ENCODE measurements at regions not wholly inside any gene's neighbourhood (a gene's known extent, or its start where the extent isn't known, plus 50 kb on each side); places are given as distances from the start of the nearest gene placed in this dataset.
"Not testable (repeated sequence)": the region's sequence is repeated elsewhere in the genome, so short reads cannot be mapped to it uniquely, and the experiment has no call there.

GRCh38 chr7:68783684-68784083 lies 814.6 kb upstream of the AUTS2 start:
- Histone ChIP-seq H3K27ac (ENCODE audit: low read length) (no peak overlapping the region), H3K4me3 (ENCODE audit: low read depth in 1 of 2, low read length in 2 of 2) (no peak overlapping the region), H3K27me3 (ENCODE audit: insufficient read depth, low read length, poor library complexity) (no peaks in the 10 kb centered on the region), H3K9me3 (ENCODE audit: insufficient read depth, low read length, severe bottlenecking) (no peaks in the 10 kb centered on the region), H3K36me3 (ENCODE audit: insufficient read depth, low read length) (no peaks in the 10 kb centered on the region), H4K20me1 (ENCODE audit: insufficient read depth, low read length) (no peaks in the 10 kb centered on the region), H3K9ac (ENCODE audit: low read depth, low read length) (no peak overlapping the region), H3K79me2 (ENCODE audit: insufficient read depth, low read length) (no peaks in the 10 kb centered on the region), H2AFZ (ENCODE audit: low read depth, low read length) (no peak overlapping the region), H3K4me2 (ENCODE audit: insufficient read depth, low read length) (no peak overlapping the region), H3K4me1 (ENCODE audit: insufficient read depth, low read length) (no peaks in the 10 kb centered on the region)
- no peak for TF ChIP-seq CTCF (IDR thresholded peaks at IDR 0.05; ENCODE audit: borderline replicate concordance, extremely low read depth, low read length, poor library complexity, severe bottlenecking)
- no peak for TF ChIP-seq EZH2 (IDR thresholded peaks at IDR 0.05; ENCODE audit: borderline replicate concordance, low read depth, low read length, severe bottlenecking)
- ATAC-seq (ENCODE audit: insufficient read depth, low read depth): no peak
- DNase-seq: no peak

GRCh38 chr7:68785036-68785435 lies 813.2 kb upstream of the AUTS2 start:
- H3K27me3 ChIP-seq (ENCODE audit: insufficient read depth, low read length, poor library complexity): no peaks in the 10 kb centered on the region
- H3K9ac ChIP-seq (ENCODE audit: low read depth, low read length): no peak overlapping the region
- no peaks in the 10 kb centered on the region for H3K79me2 ChIP-seq (ENCODE audit: insufficient read depth, low read length)
- H4K20me1 ChIP-seq (ENCODE audit: insufficient read depth, low read length): no peaks in the 10 kb centered on the region
- no peaks in the 10 kb centered on the region for H3K9me3 ChIP-seq (ENCODE audit: insufficient read depth, low read length, severe bottlenecking)
- no peak overlapping the region for H3K4me2 ChIP-seq (ENCODE audit: insufficient read depth, low read length)
- ATAC-seq (ENCODE audit: insufficient read depth, low read depth): no peak
- no peaks in the 10 kb centered on the region for H3K36me3 ChIP-seq (ENCODE audit: insufficient read depth, low read length)
- DNase-seq: no peak
- H2AFZ ChIP-seq (ENCODE audit: low read depth, low read length): no peak overlapping the region
- H3K4me3 ChIP-seq (ENCODE audit: low read depth in 1 of 2, low read length in 2 of 2): no peak overlapping the region
- no peak for TF ChIP-seq CTCF (IDR thresholded peaks at IDR 0.05; ENCODE audit: borderline replicate concordance, extremely low read depth, low read length, poor library complexity, severe bottlenecking)
- TF ChIP-seq EZH2 (IDR thresholded peaks at IDR 0.05; ENCODE audit: borderline replicate concordance, low read depth, low read length, severe bottlenecking): no peak
- H3K27ac ChIP-seq (ENCODE audit: low read length): no peak overlapping the region
- no peaks in the 10 kb centered on the region for H3K4me1 ChIP-seq (ENCODE audit: insufficient read depth, low read length)

- no peak for ATAC-seq (ENCODE audit: insufficient read depth, low read depth)
Observed at GRCh38 chr7:68787566-68787965, 810.7 kb upstream of the AUTS2 start.

GRCh38 chr7:68788529-68788928 lies 809.7 kb upstream of the AUTS2 start:
- H2AFZ ChIP-seq (ENCODE audit: low read depth, low read length); H3K27me3 ChIP-seq (ENCODE audit: insufficient read depth, low read length, poor library complexity); H3K4me3 ChIP-seq (ENCODE audit: low read depth in 1 of 2, low read length in 2 of 2); H3K4me1 ChIP-seq (ENCODE audit: insufficient read depth, low read length); H3K36me3 ChIP-seq (ENCODE audit: insufficient read depth, low read length); H3K9me3 ChIP-seq (ENCODE audit: insufficient read depth, low read length, severe bottlenecking); H3K9ac ChIP-seq (ENCODE audit: low read depth, low read length); H3K27ac ChIP-seq (ENCODE audit: low read length); H3K4me2 ChIP-seq (ENCODE audit: insufficient read depth, low read length); ATAC-seq (ENCODE audit: insufficient read depth, low read depth); DNase-seq; H3K79me2 ChIP-seq (ENCODE audit: insufficient read depth, low read length); H4K20me1 ChIP-seq (ENCODE audit: insufficient read depth, low read length): not testable (repeated sequence)

More at GRCh38 chr7:68787566-68787965, 810.7 kb upstream of the AUTS2 start:
- Histone ChIP-seq H3K4me3 (ENCODE audit: low read depth in 1 of 2, low read length in 2 of 2) (no peak overlapping the region), H3K27ac (ENCODE audit: low read length) (no peak overlapping the region), H3K36me3 (ENCODE audit: insufficient read depth, low read length) (no peaks in the 10 kb centered on the region), H3K79me2 (ENCODE audit: insufficient read depth, low read length) (no peaks in the 10 kb centered on the region), H3K27me3 (ENCODE audit: insufficient read depth, low read length, poor library complexity) (no peaks in the 10 kb centered on the region), H3K9ac (ENCODE audit: low read depth, low read length) (no peak overlapping the region), H4K20me1 (ENCODE audit: insufficient read depth, low read length) (no peaks in the 10 kb centered on the region), H2AFZ (ENCODE audit: low read depth, low read length) (no peak overlapping the region), H3K9me3 (ENCODE audit: insufficient read depth, low read length, severe bottlenecking) (no peaks in the 10 kb centered on the region), H3K4me2 (ENCODE audit: insufficient read depth, low read length) (no peak overlapping the region), H3K4me1 (ENCODE audit: insufficient read depth, low read length) (no peaks in the 10 kb centered on the region)
- TF ChIP-seq EZH2 (IDR thresholded peaks at IDR 0.05; ENCODE audit: borderline replicate concordance, low read depth, low read length, severe bottlenecking) (no peak), CTCF (IDR thresholded peaks at IDR 0.05; ENCODE audit: borderline replicate concordance, extremely low read depth, low read length, poor library complexity, severe bottlenecking) (no peak)
- no peak for DNase-seq

Data from DND-41 (cell line).